Ishikawa (cell line): ENCODE measurements at regions not wholly inside any gene's neighbourhood (a gene's known extent, or its start where the extent isn't known, plus 50 kb on each side); places are given as distances from the start of the nearest gene placed in this dataset.

Experiments used
- CEBPB ChIP-seq: IDR thresholded peaks from 2 replicates; pipeline ENCODE4 v1.6.1; 2012
- CREB1 ChIP-seq: IDR thresholded peaks from 2 replicates; pipeline ENCODE4 v1.6.1; 2012; ENCODE audit warnings: low read depth
- EGR1 ChIP-seq: IDR thresholded peaks from 2 replicates; pipeline ENCODE4 v1.6.1; 2012
- EP300 ChIP-seq: IDR thresholded peaks from 2 replicates; pipeline ENCODE4 v1.6.1; 2012; ENCODE audit warnings: borderline replicate concordance
- FOXM1 ChIP-seq: IDR thresholded peaks from 2 replicates; pipeline ENCODE4 v1.6.1; 2012; ENCODE audit warnings: low read depth, borderline replicate concordance
- NFIC ChIP-seq: IDR thresholded peaks from 2 replicates; pipeline ENCODE4 v1.6.1; 2012
- RAD21 ChIP-seq: IDR thresholded peaks from 2 replicates; pipeline ENCODE4 v1.6.1; 2012; ENCODE audit warnings: low read depth
- TAF1 ChIP-seq: IDR thresholded peaks from 2 replicates; pipeline ENCODE4 v1.6.1; 2012; ENCODE audit warnings: low read depth, mild to moderate bottlenecking
- TCF12 ChIP-seq: IDR thresholded peaks from 2 replicates; pipeline ENCODE4 v1.6.1; 2012; ENCODE audit warnings: low read depth
- TEAD4 ChIP-seq: IDR thresholded peaks from 2 replicates; pipeline ENCODE4 v1.6.1; 2012
- YY1 ChIP-seq: IDR thresholded peaks from 2 replicates; pipeline ENCODE4 v1.6.1; 2012; ENCODE audit warnings: low read depth
- ZBTB7A ChIP-seq: IDR thresholded peaks from 2 replicates; pipeline ENCODE4 v1.6.1; 2012; ENCODE audit warnings: low read depth
- TF ChIP-seq, protein P1 (sequence below): IDR thresholded peaks from 2 replicates; pipeline ENCODE4 v1.6.1; 2012
- TF ChIP-seq, protein P2 (sequence below): IDR thresholded peaks from 2 replicates; pipeline ENCODE4 v1.6.1; 2012
- TF ChIP-seq, protein P3 (sequence below): IDR thresholded peaks from 2 replicates; pipeline ENCODE4 v1.6.1; 2012; ENCODE audit warnings: low read depth, mild to moderate bottlenecking

DNA sequence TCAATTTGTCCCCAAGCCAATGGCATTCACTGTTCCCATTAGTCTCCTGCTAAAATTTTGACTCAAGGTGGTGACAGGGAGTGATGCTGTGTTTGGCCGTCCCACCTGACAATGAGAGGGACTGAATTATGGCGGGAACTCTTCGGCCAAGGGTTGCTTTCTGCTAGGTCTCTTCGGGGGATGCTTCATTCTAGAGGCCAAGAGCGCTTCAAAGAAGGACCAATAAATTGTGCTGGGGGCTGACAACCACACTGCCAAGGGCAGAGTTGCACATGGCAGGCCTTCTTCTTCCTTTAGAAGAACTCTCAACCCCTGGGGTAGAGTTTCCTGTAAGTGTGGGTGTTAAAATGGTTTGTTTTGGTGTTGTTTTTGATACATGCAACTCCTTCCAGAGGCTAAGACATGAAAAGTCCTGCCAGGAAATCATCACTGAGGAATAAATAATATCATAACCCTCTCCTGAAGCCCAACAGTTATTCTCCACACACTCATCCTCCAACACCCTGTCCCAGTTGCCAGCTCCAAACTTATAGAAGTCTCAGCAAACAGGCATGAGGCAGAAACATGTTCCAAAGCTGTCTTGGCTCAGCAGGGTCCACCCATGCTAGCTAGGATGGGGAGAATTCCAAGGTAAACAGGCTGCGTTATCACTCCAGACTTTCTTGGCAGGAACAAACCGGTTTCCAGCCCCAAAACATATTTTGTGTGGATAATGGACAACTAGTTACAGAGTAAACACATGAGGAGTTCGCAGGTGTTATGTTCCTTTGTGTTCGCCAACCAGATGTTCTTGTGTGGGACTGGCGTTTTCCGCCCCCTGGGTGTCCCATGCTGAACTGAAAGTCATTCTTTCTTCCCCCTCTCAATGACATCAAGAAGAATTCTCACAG lies 396.7 kb upstream of the RGMA start:
- TF ChIP-seq TCF12 = no peak
- no peak for TF ChIP-seq NFIC
- no peak for TF ChIP-seq ZBTB7A
- TF ChIP-seq RAD21 = no peak
- no peak for TF ChIP-seq TEAD4
- TF ChIP-seq FOXM1 = no peak
- TF ChIP-seq, protein P1, sequence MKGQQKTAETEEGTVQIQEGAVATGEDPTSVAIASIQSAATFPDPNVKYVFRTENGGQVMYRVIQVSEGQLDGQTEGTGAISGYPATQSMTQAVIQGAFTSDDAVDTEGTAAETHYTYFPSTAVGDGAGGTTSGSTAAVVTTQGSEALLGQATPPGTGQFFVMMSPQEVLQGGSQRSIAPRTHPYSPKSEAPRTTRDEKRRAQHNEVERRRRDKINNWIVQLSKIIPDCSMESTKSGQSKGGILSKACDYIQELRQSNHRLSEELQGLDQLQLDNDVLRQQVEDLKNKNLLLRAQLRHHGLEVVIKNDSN = no peak
- no peak for TF ChIP-seq YY1
- no peak for TF ChIP-seq CREB1
- TF ChIP-seq, protein P2, sequence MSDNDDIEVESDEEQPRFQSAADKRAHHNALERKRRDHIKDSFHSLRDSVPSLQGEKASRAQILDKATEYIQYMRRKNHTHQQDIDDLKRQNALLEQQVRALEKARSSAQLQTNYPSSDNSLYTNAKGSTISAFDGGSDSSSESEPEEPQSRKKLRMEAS = no peak
- no peak for TF ChIP-seq TAF1
- TF ChIP-seq EGR1 = no peak
- TF ChIP-seq CEBPB = no peak
- TF ChIP-seq EP300 = no peak
- TF ChIP-seq, protein P3, sequence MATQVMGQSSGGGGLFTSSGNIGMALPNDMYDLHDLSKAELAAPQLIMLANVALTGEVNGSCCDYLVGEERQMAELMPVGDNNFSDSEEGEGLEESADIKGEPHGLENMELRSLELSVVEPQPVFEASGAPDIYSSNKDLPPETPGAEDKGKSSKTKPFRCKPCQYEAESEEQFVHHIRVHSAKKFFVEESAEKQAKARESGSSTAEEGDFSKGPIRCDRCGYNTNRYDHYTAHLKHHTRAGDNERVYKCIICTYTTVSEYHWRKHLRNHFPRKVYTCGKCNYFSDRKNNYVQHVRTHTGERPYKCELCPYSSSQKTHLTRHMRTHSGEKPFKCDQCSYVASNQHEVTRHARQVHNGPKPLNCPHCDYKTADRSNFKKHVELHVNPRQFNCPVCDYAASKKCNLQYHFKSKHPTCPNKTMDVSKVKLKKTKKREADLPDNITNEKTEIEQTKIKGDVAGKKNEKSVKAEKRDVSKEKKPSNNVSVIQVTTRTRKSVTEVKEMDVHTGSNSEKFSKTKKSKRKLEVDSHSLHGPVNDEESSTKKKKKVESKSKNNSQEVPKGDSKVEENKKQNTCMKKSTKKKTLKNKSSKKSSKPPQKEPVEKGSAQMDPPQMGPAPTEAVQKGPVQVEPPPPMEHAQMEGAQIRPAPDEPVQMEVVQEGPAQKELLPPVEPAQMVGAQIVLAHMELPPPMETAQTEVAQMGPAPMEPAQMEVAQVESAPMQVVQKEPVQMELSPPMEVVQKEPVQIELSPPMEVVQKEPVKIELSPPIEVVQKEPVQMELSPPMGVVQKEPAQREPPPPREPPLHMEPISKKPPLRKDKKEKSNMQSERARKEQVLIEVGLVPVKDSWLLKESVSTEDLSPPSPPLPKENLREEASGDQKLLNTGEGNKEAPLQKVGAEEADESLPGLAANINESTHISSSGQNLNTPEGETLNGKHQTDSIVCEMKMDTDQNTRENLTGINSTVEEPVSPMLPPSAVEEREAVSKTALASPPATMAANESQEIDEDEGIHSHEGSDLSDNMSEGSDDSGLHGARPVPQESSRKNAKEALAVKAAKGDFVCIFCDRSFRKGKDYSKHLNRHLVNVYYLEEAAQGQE = no peak

DNA sequence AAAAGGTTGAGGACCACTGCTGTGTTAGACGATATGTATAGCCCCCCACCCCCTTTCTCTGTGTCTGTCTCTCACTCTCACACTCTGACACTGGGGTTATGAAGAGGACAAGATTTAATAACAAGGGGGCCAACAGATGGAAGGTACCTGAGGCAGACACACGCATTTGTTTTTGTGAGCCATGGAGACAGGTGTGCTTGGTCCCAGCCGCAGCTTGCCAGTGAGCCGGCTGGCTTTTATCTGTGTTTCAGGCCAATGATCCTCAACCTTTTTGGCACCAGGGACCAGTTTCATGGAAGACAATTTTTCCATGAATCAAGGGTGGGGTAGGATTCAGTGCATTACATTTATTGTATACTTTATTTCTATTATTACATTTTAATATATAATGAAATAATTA lies 394.9 kb upstream of the RGMA start:
- TF ChIP-seq EGR1 (no peak), RAD21 (no peak), TAF1 (no peak), EP300 (no peak), CEBPB (no peak), ZBTB7A (no peak), CREB1 (no peak), NFIC (no peak), YY1 (no peak), FOXM1 (no peak), TCF12 (no peak)
- TF ChIP-seq, protein P2 = no peak
- TF ChIP-seq, protein P3 = no peak
- TF ChIP-seq, protein P1 = no peak

DNA sequence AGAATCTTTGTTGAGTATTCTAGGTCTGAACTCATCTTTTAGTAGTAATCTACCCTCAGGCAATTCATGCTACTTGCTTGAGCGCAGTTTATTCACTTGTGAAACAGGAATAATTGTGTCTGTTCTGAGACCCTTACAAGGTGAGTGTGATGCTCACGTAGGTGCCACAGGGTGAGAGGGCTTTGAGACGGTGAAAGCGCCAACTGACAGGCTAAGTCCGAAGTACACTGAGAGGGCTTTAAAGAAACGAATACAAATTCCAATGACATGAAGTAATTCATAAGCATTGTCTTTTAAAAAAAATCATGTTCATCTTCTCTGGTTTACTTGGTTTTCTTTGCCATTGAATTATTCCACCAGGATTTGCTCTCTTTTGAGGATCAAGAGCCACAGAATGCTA lies 393.7 kb upstream of the RGMA start:
- TF ChIP-seq EP300 (no peak), RAD21 (no peak), CREB1 (no peak), TAF1 (no peak), FOXM1 (no peak), TEAD4 (no peak), YY1 (no peak), CEBPB (no peak)
- TF ChIP-seq, protein P2 = no peak

DNA sequence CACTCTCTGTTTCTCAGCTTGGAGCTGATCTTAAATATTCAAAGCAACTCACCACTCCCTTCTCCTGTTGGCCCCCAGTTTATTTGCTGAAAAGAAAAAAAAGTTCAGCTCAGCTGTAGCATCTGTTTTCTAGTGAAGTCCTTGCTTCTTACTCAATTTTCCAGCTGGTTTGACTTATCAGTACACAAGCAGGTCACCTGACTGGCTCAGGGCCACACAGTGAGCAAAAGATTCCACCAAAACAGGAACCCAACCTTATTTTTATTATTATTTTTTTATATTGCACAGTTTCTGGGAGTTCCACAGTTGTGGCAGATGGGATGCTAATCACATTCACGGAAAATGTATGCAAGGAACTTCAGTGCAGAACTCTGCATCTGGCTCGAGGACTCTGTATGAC lies 390.7 kb upstream of the RGMA start:
- TF ChIP-seq FOXM1 (no peak), TCF12 (no peak), EP300 (no peak), TEAD4 (no peak), YY1 (no peak), RAD21 (no peak), EGR1 (no peak), TAF1 (no peak), CEBPB (no peak), ZBTB7A (no peak), CREB1 (no peak), NFIC (no peak)
- TF ChIP-seq, protein P2 = no peak
- TF ChIP-seq, protein P3 = no peak
- TF ChIP-seq, protein P1 = no peak
